Neural cell (in vitro differentiated cells): ENCODE measurements at regions not wholly inside any gene's neighbourhood (a gene's known extent, or its start where the extent isn't known, plus 50 kb on each side); places are given as distances from the start of the nearest gene placed in this dataset.

Experiments used
- H2AFZ ChIP-seq: fragments of 200-600, 300-800 bp; sonication (generic), shearing (Covaris generic); 2 replicates; pipeline ENCODE4 v1.6.0; 2014; ENCODE audit warnings: low read depth, mild to moderate bottlenecking, antibody characterized with exemption, low read length, moderate library complexity
- H3F3A ChIP-seq: fragments of 200-600 bp; shearing (Covaris generic); 2 replicates; pipeline ENCODE4 v1.6.1; 2016; ENCODE audit warnings: mild to moderate bottlenecking, moderate library complexity, mixed read lengths, antibody characterized with exemption, low read length; ENCODE audit not compliant: insufficient read depth, poor library complexity, severe bottlenecking
- H3K27ac ChIP-seq: fragments of 200-600, 300-800 bp; sonication (generic), shearing (Covaris generic); 2 replicates; pipeline ENCODE4 v1.5.1; 2014; ENCODE audit warnings: mild to moderate bottlenecking, low read length, moderate library complexity
- H3K27me3 ChIP-seq: fragments of 300-800, 200-600 bp; sonication (generic), shearing (Covaris generic); 2 replicates; pipeline ENCODE4 v1.6.0; 2014; ENCODE audit warnings: mild to moderate bottlenecking, low read depth, low read length, moderate library complexity; ENCODE audit not compliant: insufficient read depth
- H3K36me3 ChIP-seq: fragments of 300-800, 200-600 bp; sonication (generic), shearing (Covaris generic); 2 replicates; pipeline ENCODE4 v1.5.1; 2014; ENCODE audit warnings: mild to moderate bottlenecking, antibody characterized with exemption, low read length, moderate library complexity; ENCODE audit not compliant: insufficient read depth
- H3K4me2 ChIP-seq: fragments of 300-800, 200-600 bp; sonication (generic), shearing (Covaris generic); 2 replicates; pipeline ENCODE4 v1.6.0; 2014; ENCODE audit warnings: mild to moderate bottlenecking, low read length
- H3K4me3 ChIP-seq: fragments of 300-800, 200-600 bp; sonication (generic), shearing (Covaris generic); 2 replicates; pipeline ENCODE4 v1.5.1; 2014; ENCODE audit warnings: mild to moderate bottlenecking, low read length, moderate library complexity
- H3K79me2 ChIP-seq: fragments of 200-600 bp; shearing (Covaris generic); replicated peaks from 2 replicates; pipeline ENCODE4 v1.6.0; 2014; ENCODE audit warnings: mild to moderate bottlenecking, low read length, moderate library complexity; ENCODE audit not compliant: insufficient read depth
- H3K9ac ChIP-seq: fragments of 300-800, 200-600 bp; sonication (generic), shearing (Covaris generic); 2 replicates; pipeline ENCODE4 v1.6.1; 2016; ENCODE audit warnings: mild to moderate bottlenecking, low read length, mixed read lengths
- H3K9me2 ChIP-seq: fragments of 200-600 bp; shearing (Covaris generic); 2 replicates; pipeline ENCODE4 v1.6.1; 2016; ENCODE audit warnings: mild to moderate bottlenecking, low read length, mixed read lengths; ENCODE audit not compliant: insufficient read depth
- H3K9me3 ChIP-seq: fragments of 200-600, 300-800 bp; sonication (generic), shearing (Covaris generic); 2 replicates; pipeline ENCODE4 v1.6.1; 2016; ENCODE audit warnings: mild to moderate bottlenecking, mixed run types, low read length, moderate library complexity, mixed read lengths
- H4K20me1 ChIP-seq: fragments of 200-600 bp; shearing (Covaris generic); 2 replicates; pipeline ENCODE4 v1.6.1; 2016; ENCODE audit warnings: mild to moderate bottlenecking, mixed run types; ENCODE audit not compliant: insufficient read depth
- EP300 ChIP-seq: fragments of 450-650 bp; conservative IDR thresholded peaks from 2 replicates; pipeline ENCODE4 v1.6.1; 2014; ENCODE audit warnings: antibody characterized with exemption, mild to moderate bottlenecking, moderate library complexity; ENCODE audit not compliant: poor library complexity, severe bottlenecking
- EZH2 ChIP-seq: fragments of 200-600, 300-800 bp; shearing (Covaris generic), sonication (generic); IDR thresholded peaks from 2 replicates; pipeline ENCODE4 v1.6.1; 2014; ENCODE audit warnings: antibody characterized with exemption, low read length, borderline replicate concordance, mild to moderate bottlenecking; ENCODE audit not compliant: insufficient read depth, poor library complexity, severe bottlenecking
- MXI1 ChIP-seq: fragments of 450-650 bp; conservative IDR thresholded peaks from 2 replicates; pipeline ENCODE4 v1.6.1; 2014; ENCODE audit warnings: antibody characterized with exemption, mild to moderate bottlenecking; ENCODE audit not compliant: poor library complexity, severe bottlenecking
- POLR2AphosphoS5 ChIP-seq: IDR thresholded peaks from 2 replicates; pipeline ENCODE4 v1.6.1; 2012
- RAD21 ChIP-seq: fragments of 450-650 bp; conservative IDR thresholded peaks from 2 replicates; pipeline ENCODE4 v1.6.1; 2014; ENCODE audit warnings: antibody characterized with exemption, mild to moderate bottlenecking, moderate library complexity
- REST ChIP-seq: IDR thresholded peaks from 2 replicates; pipeline ENCODE4 v1.6.1; 2012; ENCODE audit warnings: borderline replicate concordance
- SMC3 ChIP-seq: fragments of 450-650 bp; conservative IDR thresholded peaks from 2 replicates; pipeline ENCODE4 v1.6.1; 2014; ENCODE audit warnings: antibody characterized with exemption, mild to moderate bottlenecking, moderate library complexity; ENCODE audit not compliant: poor library complexity
- TAF1 ChIP-seq: IDR thresholded peaks from 2 replicates; pipeline ENCODE4 v1.6.1; 2012; ENCODE audit warnings: low read depth
- TF ChIP-seq, protein P1 (sequence below): fragments of 450-650 bp; IDR thresholded peaks from 2 replicates; pipeline ENCODE4 v1.5.1; 2014; ENCODE audit warnings: antibody characterized with exemption, mild to moderate bottlenecking, moderate library complexity; ENCODE audit not compliant: poor library complexity, severe bottlenecking

DNA sequence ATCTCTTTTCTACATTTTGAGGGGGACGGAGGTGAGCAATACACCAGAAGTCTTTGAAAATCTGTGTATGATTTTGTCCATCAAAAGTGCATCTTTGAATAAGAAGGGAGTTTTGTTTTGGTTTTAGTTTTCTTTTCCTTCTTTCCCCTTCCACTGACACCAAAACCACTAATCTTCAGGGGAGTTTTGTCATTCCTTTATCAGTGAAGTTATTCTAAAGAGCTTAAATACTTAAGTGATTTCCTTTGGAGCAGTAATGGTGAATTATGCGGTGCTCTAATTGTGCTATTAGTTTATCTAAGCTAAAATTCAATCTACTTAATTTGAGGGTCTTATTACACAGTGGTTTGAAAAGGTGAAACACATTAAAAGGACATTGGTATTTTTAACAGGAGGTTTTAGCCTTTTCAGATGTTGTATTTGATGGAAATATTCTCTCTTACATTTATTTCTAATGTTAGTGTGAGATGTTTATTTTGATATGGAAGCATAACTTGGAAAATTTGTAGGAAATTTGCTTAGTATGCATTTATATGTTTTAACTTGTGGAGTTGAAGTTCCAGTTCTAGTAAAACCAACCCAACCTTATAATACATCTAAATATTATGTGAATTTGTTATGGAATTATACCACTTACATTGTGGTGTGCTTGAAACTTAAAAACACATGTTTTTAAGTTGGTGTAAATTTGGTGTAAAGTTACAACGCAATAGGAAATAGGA is 124.9 kb downstream of the PCDH7 start:
- no peak overlapping the region for H3K4me2 ChIP-seq
- TF ChIP-seq, protein P1, sequence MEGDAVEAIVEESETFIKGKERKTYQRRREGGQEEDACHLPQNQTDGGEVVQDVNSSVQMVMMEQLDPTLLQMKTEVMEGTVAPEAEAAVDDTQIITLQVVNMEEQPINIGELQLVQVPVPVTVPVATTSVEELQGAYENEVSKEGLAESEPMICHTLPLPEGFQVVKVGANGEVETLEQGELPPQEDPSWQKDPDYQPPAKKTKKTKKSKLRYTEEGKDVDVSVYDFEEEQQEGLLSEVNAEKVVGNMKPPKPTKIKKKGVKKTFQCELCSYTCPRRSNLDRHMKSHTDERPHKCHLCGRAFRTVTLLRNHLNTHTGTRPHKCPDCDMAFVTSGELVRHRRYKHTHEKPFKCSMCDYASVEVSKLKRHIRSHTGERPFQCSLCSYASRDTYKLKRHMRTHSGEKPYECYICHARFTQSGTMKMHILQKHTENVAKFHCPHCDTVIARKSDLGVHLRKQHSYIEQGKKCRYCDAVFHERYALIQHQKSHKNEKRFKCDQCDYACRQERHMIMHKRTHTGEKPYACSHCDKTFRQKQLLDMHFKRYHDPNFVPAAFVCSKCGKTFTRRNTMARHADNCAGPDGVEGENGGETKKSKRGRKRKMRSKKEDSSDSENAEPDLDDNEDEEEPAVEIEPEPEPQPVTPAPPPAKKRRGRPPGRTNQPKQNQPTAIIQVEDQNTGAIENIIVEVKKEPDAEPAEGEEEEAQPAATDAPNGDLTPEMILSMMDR: no peak
- TF ChIP-seq RAD21 (no peak), REST (no peak), POLR2AphosphoS5 (no peak), EP300 (no peak), TAF1 (no peak), SMC3 (no peak), EZH2 (no peak), MXI1 (no peak)
- H3K9me2 ChIP-seq: no peaks in the 10 kb centered on the region
- no peak overlapping the region for H2AFZ ChIP-seq
- H3K27ac ChIP-seq: no peak overlapping the region
- no peak overlapping the region for H3K9ac ChIP-seq
- H3K4me3 ChIP-seq: no peak overlapping the region
- no peaks in the 10 kb centered on the region for H4K20me1 ChIP-seq
- no peaks in the 10 kb centered on the region for H3K79me2 ChIP-seq
- no peaks in the 10 kb centered on the region for H3K27me3 ChIP-seq
- no peaks in the 10 kb centered on the region for H3F3A ChIP-seq
- no peaks in the 10 kb centered on the region for H3K36me3 ChIP-seq
- no peaks in the 10 kb centered on the region for H3K9me3 ChIP-seq

- no peaks in the 10 kb centered on the region for H3F3A ChIP-seq
- H3K4me2 ChIP-seq: no peak overlapping the region
- H3K27me3 ChIP-seq: no peaks in the 10 kb centered on the region
- TF ChIP-seq EZH2 (no peak), TAF1 (no peak), EP300 (no peak), SMC3 (no peak)
- no peak overlapping the region for H3K4me3 ChIP-seq
- H3K9me3 ChIP-seq: no peaks in the 10 kb centered on the region
- no peaks in the 10 kb centered on the region for H4K20me1 ChIP-seq
- H3K9ac ChIP-seq: no peak overlapping the region
- H3K9me2 ChIP-seq: no peaks in the 10 kb centered on the region
- H3K79me2 ChIP-seq: no peaks in the 10 kb centered on the region
- H2AFZ ChIP-seq: no peak overlapping the region
- no peaks in the 10 kb centered on the region for H3K36me3 ChIP-seq
- H3K27ac ChIP-seq: no peak overlapping the region
Observed at GRCh38 chr4:30847167-30847566, 127.0 kb downstream of the PCDH7 start.
